ENCODE measurements at regions not wholly inside any gene's neighbourhood (a gene's known extent, or its start where the extent isn't known, plus 50 kb on each side); places are given as distances from the start of the nearest gene placed in this dataset.

GRCh38 chr3:159080256-159080655, 278.4 kb downstream of the MFSD1 start:
- Histone ChIP-seq H2BK5ac (ENCODE audit: low read length) (no peak overlapping the region), H4K8ac (ENCODE audit: low read depth, low read length) (no peak overlapping the region), H2BK15ac (ENCODE audit: low read length) (no peak overlapping the region), H3K27ac (replicated peaks; ENCODE audit: low read length) (no peak overlapping the region), H3K14ac (ENCODE audit: low read length) (no peak overlapping the region), H3K23ac (ENCODE audit: low read depth, low read length, poor library complexity) (no peak overlapping the region), H3K4me1 (ENCODE audit: control insufficient read depth in 2 of 2, insufficient read depth in 1 of 2, low read depth in 1 of 2, low read length in 2 of 2) (no peaks in the 10 kb centered on the region), H3K9me3 (replicated peaks in 1 of 2; ENCODE audit: control insufficient read depth in 2 of 2, insufficient read depth in 1 of 2, low read depth in 1 of 2, low read length in 2 of 2) (no peaks in the 10 kb centered on the region), H3K9ac (ENCODE audit: low read depth, low read length, poor library complexity) (no peak overlapping the region), H2BK12ac (ENCODE audit: low read length) (no peak overlapping the region), H3K4ac (ENCODE audit: low read length) (no peak overlapping the region), H3K18ac (ENCODE audit: low read length) (no peak overlapping the region), H3K4me2 (ENCODE audit: insufficient read depth, low read length, poor library complexity, severe bottlenecking) (no peak overlapping the region), H3K79me1 (ENCODE audit: low read depth, low read length) (no peaks in the 10 kb centered on the region), H2BK120ac (ENCODE audit: low read depth, low read length) (no peak overlapping the region), H3K36me3 (replicated peaks in 1 of 2; ENCODE audit: control insufficient read depth in 2 of 2, insufficient read depth in 2 of 2, low read length in 2 of 2) (no peaks in the 10 kb centered on the region), H2AK5ac (ENCODE audit: low read depth, low read length) (no peak overlapping the region), H2AFZ (ENCODE audit: low read length) (no peak overlapping the region), H4K91ac (ENCODE audit: low read depth, low read length, poor library complexity) (no peak overlapping the region), H3K4me3 (ENCODE audit: low read length in 2 of 2) (no peak overlapping the region), H3K27me3 (ENCODE audit: control insufficient read depth in 3 of 3, insufficient read depth in 3 of 3, low read depth in 1 of 3, low read length in 3 of 3) (no peaks in the 10 kb centered on the region)
- no CpG with 5 or more reads among the region's 5 CpGs for WGBS, 2 donors (ENCODE audit: extremely low coverage in 2 of 2, insufficient read length in 2 of 2, insufficient replicate concordance in 1 of 2)
- DNase-seq (ENCODE audit: low spot score), result no peak

GRCh38 chr3:159080821-159081220, 279.0 kb downstream of the MFSD1 start:
- Histone ChIP-seq H3K36me3 (replicated peaks in 1 of 2; ENCODE audit: control insufficient read depth in 2 of 2, insufficient read depth in 2 of 2, low read length in 2 of 2) (no peaks in the 10 kb centered on the region), H3K14ac (ENCODE audit: low read length) (no peak overlapping the region), H3K4ac (ENCODE audit: low read length) (no peak overlapping the region), H3K23ac (ENCODE audit: low read depth, low read length, poor library complexity) (no peak overlapping the region), H3K4me1 (ENCODE audit: control insufficient read depth in 2 of 2, insufficient read depth in 1 of 2, low read depth in 1 of 2, low read length in 2 of 2) (no peaks in the 10 kb centered on the region), H3K18ac (ENCODE audit: low read length) (no peak overlapping the region), H3K9ac (ENCODE audit: low read depth, low read length, poor library complexity) (no peak overlapping the region), H4K8ac (ENCODE audit: low read depth, low read length) (no peak overlapping the region), H3K4me3 (ENCODE audit: low read length in 2 of 2) (no peak overlapping the region), H3K27me3 (ENCODE audit: control insufficient read depth in 3 of 3, insufficient read depth in 3 of 3, low read depth in 1 of 3, low read length in 3 of 3) (no peaks in the 10 kb centered on the region), H2BK15ac (ENCODE audit: low read length) (no peak overlapping the region), H2AK5ac (ENCODE audit: low read depth, low read length) (no peak overlapping the region), H4K91ac (ENCODE audit: low read depth, low read length, poor library complexity) (no peak overlapping the region), H2BK5ac (ENCODE audit: low read length) (no peak overlapping the region), H2BK12ac (ENCODE audit: low read length) (no peak overlapping the region), H2AFZ (ENCODE audit: low read length) (no peak overlapping the region), H3K9me3 (replicated peaks in 1 of 2; ENCODE audit: control insufficient read depth in 2 of 2, insufficient read depth in 1 of 2, low read depth in 1 of 2, low read length in 2 of 2) (no peaks in the 10 kb centered on the region), H2BK120ac (ENCODE audit: low read depth, low read length) (no peak overlapping the region), H3K4me2 (ENCODE audit: insufficient read depth, low read length, poor library complexity, severe bottlenecking) (no peak overlapping the region), H3K27ac (replicated peaks; ENCODE audit: low read length) (no peak overlapping the region), H3K79me1 (ENCODE audit: low read depth, low read length) (no peaks in the 10 kb centered on the region)
- DNase-seq (ENCODE audit: low spot score), result no peak

- Histone ChIP-seq H3K14ac (ENCODE audit: low read length) (no peak overlapping the region), H2AK5ac (ENCODE audit: low read depth, low read length) (no peak overlapping the region), H3K27ac (replicated peaks; ENCODE audit: low read length) (no peak overlapping the region), H3K23ac (ENCODE audit: low read depth, low read length, poor library complexity) (no peak overlapping the region), H3K4me3 (ENCODE audit: low read length in 2 of 2) (no peak overlapping the region), H3K4me2 (ENCODE audit: insufficient read depth, low read length, poor library complexity, severe bottlenecking) (no peak overlapping the region), H3K4ac (ENCODE audit: low read length) (no peak overlapping the region), H2BK12ac (ENCODE audit: low read length) (no peak overlapping the region), H3K18ac (ENCODE audit: low read length) (no peak overlapping the region), H4K91ac (ENCODE audit: low read depth, low read length, poor library complexity) (no peak overlapping the region), H2BK5ac (ENCODE audit: low read length) (no peak overlapping the region), H2BK15ac (ENCODE audit: low read length) (no peak overlapping the region), H3K27me3 (ENCODE audit: control insufficient read depth in 3 of 3, insufficient read depth in 3 of 3, low read depth in 1 of 3, low read length in 3 of 3) (no peaks in the 10 kb centered on the region), H3K36me3 (replicated peaks in 1 of 2; ENCODE audit: control insufficient read depth in 2 of 2, insufficient read depth in 2 of 2, low read length in 2 of 2) (no peaks in the 10 kb centered on the region), H3K9me3 (replicated peaks in 1 of 2; ENCODE audit: control insufficient read depth in 2 of 2, insufficient read depth in 1 of 2, low read depth in 1 of 2, low read length in 2 of 2) (no peaks in the 10 kb centered on the region), H3K79me1 (ENCODE audit: low read depth, low read length) (no peaks in the 10 kb centered on the region), H3K9ac (ENCODE audit: low read depth, low read length, poor library complexity) (no peak overlapping the region), H2AFZ (ENCODE audit: low read length) (no peak overlapping the region), H2BK120ac (ENCODE audit: low read depth, low read length) (no peak overlapping the region), H3K4me1 (ENCODE audit: control insufficient read depth in 2 of 2, insufficient read depth in 1 of 2, low read depth in 1 of 2, low read length in 2 of 2) (no peaks in the 10 kb centered on the region), H4K8ac (ENCODE audit: low read depth, low read length) (no peak overlapping the region)
- WGBS, 2 donors (ENCODE audit: extremely low coverage in 2 of 2, insufficient read length in 2 of 2, insufficient replicate concordance in 1 of 2), result no CpG with 5 or more reads among the region's 1 CpG
- DNase-seq (ENCODE audit: low spot score), result no peak
Measured at GRCh38 chr3:159082519-159082918, 280.7 kb downstream of the MFSD1 start.

GRCh38 chr3:159091936-159092335, 290.1 kb downstream of the MFSD1 start:
- no peak for DNase-seq (ENCODE audit: low spot score)
- Histone ChIP-seq H3K23ac (ENCODE audit: low read depth, low read length, poor library complexity) (no peak overlapping the region), H4K8ac (ENCODE audit: low read depth, low read length) (no peak overlapping the region), H3K9ac (ENCODE audit: low read depth, low read length, poor library complexity) (no peak overlapping the region), H3K9me3 (replicated peaks in 1 of 2; ENCODE audit: control insufficient read depth in 2 of 2, insufficient read depth in 1 of 2, low read depth in 1 of 2, low read length in 2 of 2) (no peaks in the 10 kb centered on the region), H3K79me1 (ENCODE audit: low read depth, low read length) (no peaks in the 10 kb centered on the region), H2BK5ac (ENCODE audit: low read length) (no peak overlapping the region), H3K18ac (ENCODE audit: low read length) (no peak overlapping the region), H3K4me3 (ENCODE audit: low read length in 2 of 2) (no peak overlapping the region), H2BK12ac (ENCODE audit: low read length) (no peak overlapping the region), H3K4me2 (ENCODE audit: insufficient read depth, low read length, poor library complexity, severe bottlenecking) (no peak overlapping the region), H3K36me3 (replicated peaks in 1 of 2; ENCODE audit: control insufficient read depth in 2 of 2, insufficient read depth in 2 of 2, low read length in 2 of 2) (no peaks in the 10 kb centered on the region), H4K91ac (ENCODE audit: low read depth, low read length, poor library complexity) (no peak overlapping the region), H3K27me3 (ENCODE audit: control insufficient read depth in 3 of 3, insufficient read depth in 3 of 3, low read depth in 1 of 3, low read length in 3 of 3) (no peaks in the 10 kb centered on the region), H2AFZ (ENCODE audit: low read length) (no peak overlapping the region), H2BK15ac (ENCODE audit: low read length) (no peak overlapping the region), H3K4me1 (ENCODE audit: control insufficient read depth in 2 of 2, insufficient read depth in 1 of 2, low read depth in 1 of 2, low read length in 2 of 2) (no peaks in the 10 kb centered on the region), H3K4ac (ENCODE audit: low read length) (no peak overlapping the region), H3K14ac (ENCODE audit: low read length) (no peak overlapping the region), H2BK120ac (ENCODE audit: low read depth, low read length) (no peak overlapping the region), H2AK5ac (ENCODE audit: low read depth, low read length) (no peak overlapping the region), H3K27ac (replicated peaks; ENCODE audit: low read length) (no peak overlapping the region)

Data from neuronal stem cell (in vitro differentiated cells).